ENCODE measurements at regions not wholly inside any gene's neighbourhood (a gene's known extent, or its start where the extent isn't known, plus 50 kb on each side); places are given as distances from the start of the nearest gene placed in this dataset.

DNA sequence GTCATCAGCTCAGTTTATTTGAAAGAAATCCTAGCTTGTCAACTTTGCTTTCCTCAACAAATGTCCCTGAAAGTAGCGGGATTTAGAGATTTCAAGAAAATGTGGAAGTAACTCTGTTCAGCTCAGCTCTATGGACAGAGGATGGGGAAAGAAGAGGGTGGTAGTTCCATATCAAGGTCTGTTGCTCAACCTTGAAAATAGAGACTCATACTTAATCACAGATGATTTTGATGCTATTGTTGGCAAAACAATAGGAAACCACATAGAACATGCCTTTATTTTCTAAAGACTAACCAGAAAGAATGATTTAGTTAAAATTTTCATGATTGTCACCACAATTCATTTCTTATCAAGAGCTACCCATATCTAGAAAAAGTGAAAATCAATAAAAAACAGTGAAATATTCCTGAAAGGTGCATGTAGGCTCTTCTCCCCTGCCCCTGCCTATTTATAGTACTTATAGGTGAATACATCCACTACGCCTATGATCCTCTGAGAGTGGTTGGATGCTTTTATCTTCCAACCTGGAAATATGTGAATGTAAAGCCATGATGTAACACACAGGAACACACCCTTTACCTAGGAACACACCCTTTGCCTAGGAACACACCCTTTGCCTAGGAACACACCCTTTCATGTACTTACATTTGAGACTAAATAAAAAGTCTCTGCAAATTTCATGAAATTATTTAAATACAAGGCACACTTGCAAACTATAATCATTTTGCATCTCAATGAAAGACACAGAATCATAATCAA, 65.8 kb downstream of the ETAA1 start:
- DNase-seq (ENCODE audit: low read depth) = no peak

DNA sequence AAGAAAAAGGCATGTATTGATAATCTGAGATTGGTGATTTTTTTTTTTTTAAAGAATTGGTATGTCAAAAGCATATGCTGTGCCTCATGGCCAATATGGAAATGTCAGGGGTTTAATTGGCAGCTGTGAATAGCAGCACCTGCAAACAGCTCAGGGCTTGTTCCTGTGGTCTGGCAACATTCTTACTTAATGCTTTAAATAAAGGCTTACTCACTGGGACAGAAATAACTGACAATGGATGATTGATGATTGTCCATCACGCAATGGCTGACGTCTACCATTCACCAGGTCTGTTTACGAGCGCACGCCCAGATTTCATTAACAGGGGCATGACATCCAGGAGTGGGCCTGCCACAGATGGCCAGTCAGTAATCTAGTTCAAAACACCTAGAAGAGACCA, 66.7 kb downstream of the ETAA1 start:
- DNase-seq (ENCODE audit: low read depth) = no peak

DNA sequence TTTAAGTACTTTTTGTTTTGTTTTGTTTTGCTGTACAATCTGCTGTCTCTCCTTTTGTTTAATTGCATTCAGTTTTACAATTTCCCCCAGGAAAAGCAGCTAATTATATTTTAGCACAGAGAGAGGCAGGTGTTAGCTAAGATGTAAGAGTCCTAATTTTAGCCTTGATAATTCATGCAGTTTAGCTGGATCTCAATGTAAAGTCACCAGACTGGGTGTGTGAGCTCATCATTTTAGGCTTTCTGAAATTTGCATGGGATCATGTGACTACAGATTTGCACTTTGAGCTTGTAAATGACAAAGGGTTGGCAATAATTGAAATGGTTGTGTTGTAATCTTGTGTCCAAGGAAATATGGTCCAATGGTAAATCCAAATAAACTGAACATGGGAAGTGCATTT, 68.5 kb downstream of the ETAA1 start:
- no peak for DNase-seq (ENCODE audit: low read depth)

DNA sequence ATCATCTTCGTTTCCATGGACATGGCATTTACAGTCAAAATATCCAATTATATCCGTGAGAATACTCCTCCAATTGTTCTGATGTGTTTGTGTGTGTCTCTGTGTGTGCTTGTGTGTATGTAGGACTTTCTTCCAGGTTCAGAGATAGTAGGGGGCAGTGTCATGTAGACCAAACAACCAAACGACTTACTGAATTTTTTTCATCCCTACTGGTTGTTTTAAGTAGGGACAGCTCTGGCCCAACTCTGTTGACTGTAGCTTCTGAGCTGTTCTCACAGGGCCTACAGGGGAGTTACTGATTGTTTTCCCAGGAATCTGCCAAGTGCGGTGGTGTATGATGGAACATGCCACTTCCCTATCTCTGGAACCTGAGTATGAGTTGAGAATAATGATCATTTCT, 69.6 kb downstream of the ETAA1 start:
- DNase-seq (ENCODE audit: low read depth) = no peak

DNA sequence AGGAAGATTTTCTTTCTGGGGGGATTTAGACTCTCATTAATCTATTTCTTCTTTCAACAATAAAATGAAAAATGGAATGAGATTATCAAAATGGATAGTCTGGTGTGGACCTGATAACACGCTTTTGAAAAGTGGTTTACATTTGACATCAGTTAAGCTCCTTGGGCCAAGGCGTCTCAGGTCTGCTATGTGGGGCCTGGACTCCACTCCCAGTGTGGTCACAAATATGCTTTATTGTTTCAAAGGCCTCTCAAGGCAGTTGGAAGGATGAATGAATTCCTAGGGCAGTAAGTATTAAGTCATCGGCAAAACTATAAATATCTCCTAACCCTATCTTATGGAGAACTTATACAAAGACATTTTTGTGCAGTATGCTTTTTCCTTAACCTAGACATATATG, 74.5 kb downstream of the ETAA1 start:
- peak; percentile 7 for DNase-seq (ENCODE audit: low read depth)

DNA sequence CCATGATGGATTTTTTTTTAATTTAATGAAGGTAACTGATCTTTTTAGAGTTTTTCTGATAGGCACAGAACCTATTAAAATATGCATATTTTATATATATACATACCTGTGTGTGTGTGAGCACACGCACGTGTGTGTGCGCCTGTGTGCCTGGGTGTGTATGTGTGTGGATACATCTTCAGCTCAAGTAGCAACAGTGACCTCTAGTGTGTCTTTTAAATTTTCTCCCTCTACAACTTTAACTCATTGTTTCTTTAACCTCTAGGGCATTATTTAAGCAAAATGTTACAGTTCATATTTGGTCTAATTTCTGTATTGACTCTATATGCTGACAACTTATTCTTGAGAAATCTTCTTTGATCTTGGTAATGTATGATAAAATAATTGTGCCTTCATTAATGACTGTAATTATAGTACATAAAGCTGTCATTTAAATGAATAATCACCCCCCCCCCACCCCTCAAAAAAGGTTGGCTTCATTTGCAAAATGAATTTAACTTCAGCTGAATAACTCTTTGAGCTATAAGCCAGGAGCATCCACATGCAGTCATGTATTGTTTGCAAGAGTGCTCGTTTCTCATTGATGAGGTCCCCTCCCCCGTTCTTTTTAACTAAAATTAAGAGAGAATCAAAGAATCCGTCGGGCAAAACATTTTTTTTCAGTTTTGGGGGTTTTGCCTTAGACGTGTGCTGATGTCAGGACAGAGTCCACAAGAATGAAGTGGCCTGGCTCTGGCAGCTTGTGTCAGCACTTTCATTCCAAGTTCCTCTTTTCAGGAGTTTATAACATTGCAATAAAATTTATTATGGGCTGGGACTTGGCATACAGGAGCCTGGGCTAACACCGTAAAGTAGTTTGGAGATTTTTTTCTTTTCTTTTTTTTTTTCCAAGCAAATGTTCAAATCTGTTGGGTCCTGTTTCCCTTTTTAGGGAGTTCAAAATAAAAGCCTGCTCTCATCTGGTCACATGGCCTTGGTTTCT, 80.0 kb downstream of the ETAA1 start:
- peak; percentile 63 for DNase-seq (ENCODE audit: low read depth)

DNA sequence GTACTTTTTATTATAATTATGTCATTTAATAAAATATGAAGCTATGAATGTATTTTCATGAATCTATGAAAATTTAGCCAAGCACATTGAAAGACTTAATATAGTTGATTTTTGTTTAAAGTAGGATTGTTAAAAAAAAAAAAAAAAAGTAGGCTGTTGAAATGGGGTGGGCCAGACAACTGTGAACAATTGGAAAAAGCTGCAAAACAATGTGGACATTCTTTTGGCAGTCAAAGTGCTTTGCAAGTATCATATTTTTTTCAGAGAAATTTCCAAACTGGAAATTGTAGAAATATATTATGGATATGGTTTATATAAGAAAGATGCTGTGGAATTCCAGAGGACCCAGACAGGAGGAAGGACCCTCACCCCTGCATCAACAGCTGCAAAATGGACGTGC, 82.1 kb downstream of the ETAA1 start:
- no peak for DNase-seq (ENCODE audit: low read depth)

DNA sequence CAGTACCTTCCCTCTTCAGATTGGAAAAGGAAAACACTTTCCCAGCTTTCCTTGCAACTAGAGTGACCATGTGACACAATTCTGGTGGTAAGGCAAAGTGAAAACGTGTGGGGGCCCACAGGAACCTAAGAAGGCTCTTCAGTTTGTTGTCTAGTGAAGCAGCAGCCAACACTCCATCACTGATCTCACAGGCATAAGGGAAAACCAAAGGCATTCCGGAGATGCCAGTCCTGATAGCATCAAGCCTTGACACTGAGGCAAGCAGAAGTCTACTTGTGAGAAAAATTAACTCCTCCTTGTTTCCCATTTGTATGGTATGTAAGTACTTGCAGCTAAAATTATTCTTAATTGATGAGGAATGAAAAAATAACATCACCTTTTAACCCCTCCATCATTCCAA, 88.3 kb downstream of the ETAA1 start:
- DNase-seq (ENCODE audit: low read depth) = peak; percentile 75

DNA sequence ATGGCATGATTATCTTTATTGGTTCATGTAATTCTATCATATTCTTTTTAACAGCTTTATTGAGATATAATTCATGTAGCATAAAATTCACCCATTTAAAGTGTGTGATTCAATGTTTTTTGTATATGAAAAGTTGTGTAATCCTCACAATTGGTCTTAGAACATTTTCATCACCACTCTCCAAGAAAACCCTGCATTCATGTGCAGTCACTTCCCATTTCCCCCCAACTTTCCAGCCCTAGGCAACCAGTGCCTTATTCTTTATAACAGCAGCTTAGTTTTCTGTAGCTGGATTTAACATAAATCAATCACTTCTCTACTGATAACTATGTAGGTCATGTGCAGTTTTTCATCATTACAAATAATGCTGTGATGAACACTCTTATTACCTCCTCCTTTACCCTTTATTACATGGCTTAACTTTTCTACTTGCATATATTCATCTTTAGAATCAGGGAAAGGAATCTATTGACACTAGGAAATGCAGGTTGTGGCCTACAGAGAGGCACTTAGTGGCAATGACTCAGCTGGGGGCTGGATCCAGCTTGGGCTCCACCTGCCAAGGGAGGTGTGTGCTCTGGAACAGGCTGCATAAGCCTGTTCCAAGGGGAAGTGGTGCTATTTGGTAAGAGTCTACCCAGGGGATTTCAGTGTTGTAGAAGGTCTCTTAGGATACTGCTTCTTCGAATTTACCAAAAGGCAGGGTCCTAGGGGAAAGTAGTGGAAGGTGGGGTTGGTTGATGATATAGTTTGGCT, 89.1 kb downstream of the ETAA1 start:
- DNase-seq (ENCODE audit: low read depth) = peak; percentile 36

DNA sequence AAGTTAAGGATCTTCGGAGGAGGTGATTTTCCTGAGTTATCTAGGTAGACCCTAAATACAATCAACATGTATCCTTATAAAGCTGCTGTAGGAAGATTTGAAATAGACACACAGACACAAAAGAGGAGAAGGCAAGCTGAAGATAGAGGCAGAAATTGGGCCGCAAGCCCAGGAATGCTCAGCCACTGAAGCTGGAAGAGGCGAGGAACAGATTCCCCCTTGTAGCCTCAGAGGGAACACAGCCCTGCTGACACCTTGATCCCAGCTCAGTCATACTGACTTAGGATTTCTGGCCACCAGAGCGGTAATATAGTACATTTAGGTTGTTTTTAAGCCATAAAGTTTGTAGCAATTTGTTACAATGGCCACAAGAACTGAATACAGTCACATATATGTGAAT, 90.9 kb downstream of the ETAA1 start:
- no peak for DNase-seq (ENCODE audit: low read depth)

DNA sequence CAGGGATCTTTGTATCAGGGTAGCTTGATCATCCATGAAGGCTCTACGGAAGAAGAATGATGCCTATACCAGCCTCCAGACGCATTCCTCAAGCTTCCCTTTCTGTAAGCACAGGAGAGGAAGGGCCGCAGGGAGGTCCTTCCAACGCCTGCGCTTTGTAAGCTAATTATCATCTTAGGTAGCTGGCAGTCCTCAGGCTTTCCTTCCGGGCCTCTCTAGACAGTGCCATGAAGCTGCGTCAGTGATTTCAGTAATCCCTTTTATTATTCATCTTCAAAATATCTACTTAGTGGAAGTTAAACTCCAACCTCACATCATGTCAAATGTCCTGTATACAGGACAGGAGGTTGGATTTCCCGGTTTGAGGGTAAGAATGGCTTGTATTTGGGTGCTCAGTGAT, 92.3 kb downstream of the ETAA1 start:
- DNase-seq (ENCODE audit: low read depth) = peak; percentile 59

DNA sequence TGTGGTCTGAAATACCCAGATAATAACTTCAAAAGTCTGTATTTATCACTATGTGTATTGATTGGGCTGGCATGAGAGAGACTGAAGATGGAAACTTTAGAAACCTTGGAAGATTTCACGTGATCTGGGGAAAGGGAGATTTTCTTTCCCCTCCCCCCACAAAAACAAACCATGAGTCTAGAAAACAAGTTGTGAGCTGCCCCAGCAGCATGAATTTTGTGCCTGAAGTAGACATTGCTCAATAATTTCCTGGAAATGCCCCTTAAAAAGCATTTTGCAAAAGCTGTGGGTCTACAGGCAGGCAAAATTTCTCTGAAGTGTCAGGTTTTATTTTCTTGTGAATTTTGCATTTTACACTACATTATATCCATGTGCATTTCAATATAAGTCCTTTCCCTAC, 101.8 kb downstream of the ETAA1 start:
- DNase-seq (ENCODE audit: low read depth) = no peak

DNA sequence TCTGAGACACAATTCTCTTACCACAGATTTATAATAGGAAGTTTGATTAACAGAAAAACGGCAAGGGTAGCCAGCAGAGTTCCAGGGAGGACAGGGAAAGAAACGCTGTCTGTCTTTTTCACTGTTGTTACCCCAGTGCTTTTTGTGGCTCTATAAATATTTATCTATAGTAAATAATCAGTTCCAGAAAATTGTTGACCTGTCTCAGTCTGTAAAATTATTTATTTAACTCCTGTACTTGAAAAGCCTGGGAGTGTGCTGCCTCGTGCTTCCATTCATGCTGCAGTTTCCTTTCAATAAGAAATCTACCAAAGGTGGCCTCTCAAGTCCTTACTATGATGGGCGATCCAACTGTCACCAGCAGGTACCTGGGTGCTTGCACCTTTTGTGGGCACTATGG, 102.9 kb downstream of the ETAA1 start:
- no peak for DNase-seq (ENCODE audit: low read depth)

DNA sequence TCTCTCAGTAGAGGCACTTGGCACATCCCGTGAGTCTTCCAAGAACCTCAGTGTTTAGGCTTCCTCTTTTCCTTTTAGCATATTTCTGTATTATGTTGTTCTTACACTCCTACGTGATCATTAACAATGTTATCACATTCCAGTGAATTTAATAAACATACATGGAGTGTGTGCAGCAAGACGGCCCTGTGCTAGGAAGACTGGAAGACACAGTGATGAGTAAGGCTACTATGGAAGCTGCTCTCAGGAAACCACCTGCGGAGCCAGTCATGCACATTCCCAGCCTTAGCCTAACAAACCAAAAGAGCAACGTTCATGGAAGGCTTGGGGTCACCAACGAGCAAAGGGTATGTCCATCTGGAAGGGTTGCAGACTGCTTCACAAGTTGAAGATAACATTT, 103.4 kb downstream of the ETAA1 start:
- DNase-seq (ENCODE audit: low read depth) = peak; percentile 35

DNA sequence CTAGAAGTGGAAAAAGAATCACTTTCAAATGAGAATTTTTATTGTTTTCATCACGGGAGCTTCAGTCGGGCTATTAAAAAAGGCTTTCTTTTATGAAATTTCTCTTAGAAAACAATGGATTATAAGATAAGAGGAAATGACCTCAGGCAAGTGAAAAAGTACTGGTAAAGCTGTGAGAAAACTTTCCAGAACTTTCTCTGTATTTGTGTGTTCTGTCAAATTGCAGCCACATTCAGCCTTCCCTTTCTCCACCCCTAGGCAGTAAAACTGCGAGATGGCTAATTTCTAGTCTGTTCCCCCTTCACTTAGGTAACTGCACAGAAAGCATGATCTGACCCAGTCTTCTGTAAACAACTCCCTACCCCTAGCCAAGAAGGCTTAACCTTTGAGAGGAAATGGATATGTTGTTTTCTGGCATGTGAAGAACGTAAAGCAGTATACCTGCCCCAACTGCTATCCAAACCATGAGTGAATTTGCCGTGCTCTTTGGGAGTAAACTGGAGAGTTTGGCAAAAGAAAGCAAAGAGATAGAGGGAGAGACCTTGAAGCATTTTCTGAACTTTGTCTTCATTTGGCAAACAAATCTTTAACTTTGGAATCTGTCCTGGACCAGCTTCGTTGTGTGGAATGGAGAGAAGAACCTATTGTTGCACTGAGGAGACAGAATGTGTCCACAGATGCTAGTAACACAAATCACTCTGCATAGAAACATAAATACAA, 105.4 kb downstream of the ETAA1 start:
- peak; percentile 48 for DNase-seq (ENCODE audit: low read depth)

DNA sequence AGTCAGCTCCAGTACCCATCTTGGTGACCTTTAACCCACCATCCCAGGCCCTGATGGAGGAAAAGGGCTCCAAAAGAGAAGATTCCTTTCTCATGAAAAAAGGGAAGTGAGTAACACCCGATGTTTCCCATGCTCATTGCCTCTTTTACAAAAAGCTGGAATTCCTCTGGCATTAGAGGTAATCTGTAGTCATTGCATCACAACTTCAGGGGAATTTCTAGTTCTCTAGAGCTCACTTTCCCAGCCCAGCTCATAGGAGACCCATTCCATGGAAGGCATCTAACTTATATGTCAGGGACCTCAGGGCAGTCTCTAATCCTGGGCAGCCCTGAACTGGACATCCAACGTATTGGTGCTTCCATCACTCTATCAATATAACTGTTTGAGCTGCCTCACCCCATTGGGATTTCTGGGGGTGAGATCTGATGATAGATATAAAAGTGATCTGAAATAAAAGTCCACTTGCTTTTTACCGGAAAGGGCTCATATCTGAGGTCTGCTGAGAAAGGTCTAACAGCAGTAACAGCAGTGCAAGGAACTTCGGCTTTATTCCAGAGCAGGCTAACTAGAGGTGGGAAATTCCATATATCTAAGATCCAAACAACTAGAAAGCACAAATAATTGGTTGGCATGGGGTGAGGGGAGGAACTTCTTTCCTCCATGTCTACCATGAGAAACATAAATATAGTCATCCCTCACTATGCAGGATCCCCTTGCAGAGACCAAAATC, 106.1 kb downstream of the ETAA1 start:
- DNase-seq (ENCODE audit: low read depth) = peak; percentile 93

DNA sequence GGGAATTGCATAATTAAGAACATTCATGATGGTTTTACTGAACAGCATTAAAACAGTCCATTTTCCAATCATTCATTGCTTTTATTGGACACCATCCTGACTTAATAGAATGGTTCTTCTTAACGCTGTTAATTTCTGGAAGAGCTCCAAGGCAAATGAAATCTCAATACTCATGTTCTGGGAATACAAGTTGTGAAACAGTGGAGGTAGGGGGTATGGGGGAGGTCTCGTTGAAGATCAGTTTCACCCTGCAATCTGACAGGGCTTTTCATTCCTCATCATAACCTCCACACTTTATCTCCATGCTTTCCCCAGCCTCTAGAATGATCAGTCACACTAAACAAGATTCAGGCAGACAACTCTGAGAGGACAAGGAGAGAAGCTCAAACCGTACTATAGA, 113.6 kb downstream of the ETAA1 start:
- DNase-seq (ENCODE audit: low read depth) = peak; percentile 80

DNA sequence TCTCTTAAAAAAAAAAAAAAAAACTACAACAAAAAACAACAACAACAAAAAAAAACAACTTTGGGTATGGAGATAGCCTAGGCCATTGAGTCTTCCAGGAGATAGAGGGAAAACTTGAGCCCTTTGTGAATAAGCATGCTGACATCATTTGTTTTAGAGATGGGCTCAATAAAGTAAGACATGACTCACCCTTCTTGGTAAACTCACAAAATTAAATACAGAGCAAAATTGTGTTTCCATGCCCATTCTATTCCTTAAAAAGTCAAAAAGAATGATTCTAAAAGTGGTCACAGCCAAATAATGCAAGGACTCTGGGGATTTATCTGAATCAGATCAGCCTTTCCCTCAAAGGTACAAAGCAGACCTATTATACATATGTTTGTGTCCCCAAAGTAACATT, 117.4 kb downstream of the ETAA1 start:
- DNase-seq (ENCODE audit: low read depth) = peak; percentile 69

DNA sequence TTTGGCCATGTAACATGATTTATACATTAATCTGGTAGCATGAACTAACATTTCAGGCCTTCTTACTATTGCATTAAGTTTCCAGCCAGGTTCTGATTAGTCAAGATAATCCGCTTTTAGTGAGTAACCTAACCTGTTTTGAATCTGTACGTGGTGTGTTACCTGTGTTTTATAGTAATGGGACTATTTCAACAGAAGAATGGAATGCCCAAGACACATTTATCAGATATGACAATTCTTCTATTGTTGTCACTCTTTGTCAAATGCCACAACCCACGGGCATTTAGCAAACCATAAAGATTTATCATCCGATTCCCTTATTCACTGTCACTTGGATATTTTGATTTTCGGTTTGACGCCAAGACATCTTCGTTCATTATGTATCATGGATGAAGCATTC, 117.9 kb downstream of the ETAA1 start:
- no peak for DNase-seq (ENCODE audit: low read depth)

DNA sequence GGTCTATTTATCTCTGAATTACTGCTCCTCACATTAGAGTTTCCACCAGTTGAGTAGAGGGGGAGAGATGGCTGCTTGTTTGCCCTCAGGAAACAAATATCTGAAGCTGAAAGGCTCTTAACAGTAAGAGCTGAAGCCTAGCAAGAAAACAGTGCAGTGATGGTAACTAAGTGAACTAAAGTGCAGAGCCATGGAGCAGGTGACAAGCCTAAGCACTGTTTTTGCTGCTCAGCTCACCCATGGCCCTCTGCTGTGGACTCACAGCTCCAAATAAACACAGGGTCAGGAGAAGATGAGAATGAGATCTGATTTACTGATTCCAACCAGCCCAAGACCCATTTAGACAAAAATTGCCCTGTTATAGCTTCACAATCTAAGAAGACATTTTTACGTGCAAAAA, 118.4 kb downstream of the ETAA1 start:
- no peak for DNase-seq (ENCODE audit: low read depth)

DNA sequence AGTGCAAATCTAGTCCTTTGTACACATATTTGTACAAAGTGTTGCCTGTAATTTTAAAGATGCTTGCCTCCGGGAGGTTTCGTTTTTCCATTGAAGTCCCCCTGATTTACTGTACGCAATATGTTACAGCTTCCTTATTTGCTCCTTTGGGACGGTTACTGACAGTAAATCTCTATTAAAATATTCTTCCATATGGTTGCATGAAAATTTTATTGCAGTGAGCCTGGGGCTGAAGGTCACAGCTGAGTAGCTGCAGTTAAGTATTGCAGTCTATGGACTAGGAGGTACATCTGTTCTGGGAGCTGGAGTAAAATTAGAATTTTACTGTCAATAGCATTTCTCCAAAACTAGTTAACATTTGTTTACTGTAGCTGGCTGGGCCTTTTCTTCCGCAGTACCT, 119.2 kb downstream of the ETAA1 start:
- no peak for DNase-seq (ENCODE audit: low read depth)
